Right kidney (tissue), 1 donor: ENCODE measurements at regions not wholly inside any gene's neighbourhood (a gene's known extent, or its start where the extent isn't known, plus 50 kb on each side); places are given as distances from the start of the nearest gene placed in this dataset.

ENCODE experiments used
- DNase-seq: peaks from one replicate; pipeline ENCODE4 v3.0.0-alpha.2; 2016

DNA sequence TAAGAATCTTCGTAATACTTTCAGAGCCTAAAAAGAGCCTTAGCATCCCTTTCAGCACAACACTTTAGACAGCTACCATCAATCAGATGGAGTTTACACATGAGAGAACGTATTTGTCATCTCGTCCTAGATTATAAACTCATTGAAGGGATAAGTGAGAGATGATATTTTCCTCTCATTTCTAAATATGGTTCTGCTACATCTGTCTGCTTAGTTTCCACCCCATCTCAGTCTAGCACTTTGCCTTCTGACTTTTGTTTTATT is 208.4 kb upstream of the CD180 start:
- DNase-seq, result no peak

DNA sequence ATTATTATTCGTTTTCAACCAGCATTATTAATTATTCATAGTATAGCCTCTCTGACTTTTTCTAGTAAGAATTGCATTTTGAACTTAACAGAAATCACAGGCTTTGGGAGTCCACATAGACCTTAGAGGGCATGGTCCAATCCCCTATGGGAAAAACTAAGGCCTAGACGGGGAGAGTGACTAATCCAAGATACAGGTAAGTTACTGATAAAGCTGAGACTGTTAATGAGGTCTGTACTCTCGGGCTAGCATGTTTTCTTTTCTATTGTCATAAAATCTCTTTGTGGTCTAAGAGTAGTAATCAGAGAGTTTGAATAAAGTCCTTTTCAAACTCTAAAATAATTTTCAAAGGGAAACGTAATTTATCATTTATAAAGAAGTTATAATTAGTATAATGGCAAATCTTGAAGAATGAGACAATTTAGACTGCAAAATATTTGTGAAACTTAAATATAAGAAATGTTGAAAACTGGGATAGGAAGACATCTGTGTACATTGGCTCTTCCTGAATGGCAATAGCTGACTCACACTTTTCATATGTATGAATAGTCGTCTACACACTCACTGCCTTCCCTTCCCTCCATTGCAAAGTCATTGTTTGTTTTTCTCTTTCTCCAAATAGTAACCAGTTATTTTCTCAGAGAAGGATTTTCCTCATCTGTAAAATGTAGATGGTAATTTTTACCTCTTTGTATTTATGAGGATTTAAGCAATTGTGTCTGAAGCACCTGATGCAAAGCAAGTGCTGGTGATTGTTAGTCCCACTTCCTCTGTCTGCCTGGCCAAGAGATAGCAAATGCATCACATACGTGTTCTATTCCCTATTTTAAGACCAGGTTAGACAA is 207.9 kb upstream of the CD180 start:
- no peak for DNase-seq

DNA sequence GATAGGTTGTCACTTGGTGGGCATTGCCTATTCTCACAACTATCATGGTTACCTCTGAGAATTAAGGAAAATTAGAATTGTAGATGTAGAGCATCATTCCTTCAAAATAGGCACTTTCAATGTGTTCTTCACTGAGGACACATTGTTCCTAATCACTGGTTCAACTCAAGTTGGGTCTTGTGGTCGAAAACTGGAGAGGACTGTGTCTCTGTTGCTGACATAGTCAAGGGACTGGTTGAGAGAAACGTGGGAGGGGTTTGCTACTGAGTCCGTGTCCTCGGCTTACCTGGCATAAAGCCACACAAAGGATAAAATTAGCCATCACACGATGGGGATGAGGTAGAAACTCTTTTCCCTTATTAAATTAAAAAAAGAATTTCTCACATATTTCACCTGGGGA is 205.9 kb upstream of the CD180 start:
- no peak for DNase-seq

DNA sequence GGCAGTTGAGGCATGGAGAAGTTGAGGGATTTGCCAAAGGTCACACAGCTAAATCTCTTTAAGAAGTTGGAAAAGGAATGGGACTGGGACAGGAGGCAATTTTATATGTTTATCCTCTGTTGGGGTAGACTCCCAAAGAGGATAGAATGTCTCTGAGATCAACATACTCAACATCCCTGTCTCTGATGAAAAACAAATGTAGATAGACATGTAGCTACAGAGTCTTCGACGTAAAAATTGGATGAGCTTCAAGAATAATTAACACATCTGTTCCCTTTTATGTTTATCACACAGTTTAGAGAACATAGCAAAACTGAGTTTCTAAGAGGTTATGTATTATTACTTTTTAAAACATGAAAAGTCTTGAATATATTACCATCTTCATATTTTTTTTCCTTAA is 204.6 kb upstream of the CD180 start:
- DNase-seq, result no peak

DNA sequence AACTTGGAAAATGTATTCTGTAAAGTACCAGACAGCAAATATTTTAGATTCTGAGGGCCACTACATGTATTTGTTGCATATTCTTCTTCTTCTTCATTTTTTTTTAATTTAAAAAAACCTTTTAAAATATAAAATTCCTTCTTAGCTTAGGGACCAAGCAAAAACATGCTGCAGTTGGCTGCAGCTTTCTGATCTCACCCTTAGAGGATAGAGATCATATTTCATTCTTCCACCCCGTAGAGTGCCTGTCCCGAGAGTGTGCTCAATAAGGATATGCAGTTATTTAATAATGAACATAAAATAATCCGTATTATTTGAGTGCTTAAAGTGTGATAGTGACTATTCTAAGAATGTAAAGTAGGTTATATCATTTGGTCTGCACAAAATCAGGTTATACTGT is 204.2 kb upstream of the CD180 start:
- DNase-seq, result no peak

DNA sequence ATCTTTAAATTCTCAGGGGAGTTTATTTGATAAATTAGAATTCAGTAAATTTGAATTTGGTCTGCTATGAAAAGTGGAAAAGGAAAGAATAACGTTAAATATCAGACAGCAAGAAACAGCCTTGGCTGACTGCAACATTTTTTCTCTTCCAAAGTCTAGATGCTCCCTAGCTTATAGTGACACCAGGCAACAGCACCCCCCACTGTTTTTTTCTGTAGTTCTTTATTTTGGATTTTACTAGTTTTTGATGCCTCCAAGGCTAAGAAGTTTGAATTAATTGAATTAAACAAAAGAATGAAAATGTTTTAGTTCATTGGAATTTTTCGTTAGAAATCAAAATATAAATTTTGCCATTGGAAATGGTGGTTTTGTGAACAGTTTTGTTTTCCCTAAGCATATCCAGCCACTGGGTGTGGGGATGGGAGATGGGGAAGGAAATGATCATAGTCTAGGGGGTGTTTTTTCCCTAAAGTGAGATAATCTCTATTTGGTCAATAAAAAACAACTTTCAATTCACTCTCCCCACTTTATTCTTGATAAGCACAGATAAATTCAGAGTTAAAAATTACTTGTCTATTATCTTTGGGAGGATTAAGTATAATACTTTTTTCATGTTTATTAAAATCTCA is 199.3 kb upstream of the CD180 start:
- no peak for DNase-seq

DNA sequence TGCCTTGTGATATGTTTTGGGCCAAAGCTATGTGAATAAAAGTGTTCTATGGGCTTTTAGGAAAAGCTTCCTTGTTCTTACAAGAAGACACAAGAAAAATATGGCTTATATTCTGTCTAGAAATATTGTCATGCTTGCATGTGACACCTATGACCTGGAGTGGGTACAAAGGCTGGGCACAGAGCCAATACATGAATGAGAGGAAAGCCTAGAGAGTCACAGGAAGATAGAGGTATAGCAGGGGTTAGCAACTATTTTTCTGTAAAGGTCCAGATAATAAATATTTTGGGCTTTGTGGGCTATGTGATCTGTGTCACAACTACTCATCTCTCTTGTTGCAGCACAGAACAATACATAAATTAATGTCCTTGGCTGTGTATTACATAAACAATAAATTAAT is 196.6 kb upstream of the CD180 start:
- no peak for DNase-seq

DNA sequence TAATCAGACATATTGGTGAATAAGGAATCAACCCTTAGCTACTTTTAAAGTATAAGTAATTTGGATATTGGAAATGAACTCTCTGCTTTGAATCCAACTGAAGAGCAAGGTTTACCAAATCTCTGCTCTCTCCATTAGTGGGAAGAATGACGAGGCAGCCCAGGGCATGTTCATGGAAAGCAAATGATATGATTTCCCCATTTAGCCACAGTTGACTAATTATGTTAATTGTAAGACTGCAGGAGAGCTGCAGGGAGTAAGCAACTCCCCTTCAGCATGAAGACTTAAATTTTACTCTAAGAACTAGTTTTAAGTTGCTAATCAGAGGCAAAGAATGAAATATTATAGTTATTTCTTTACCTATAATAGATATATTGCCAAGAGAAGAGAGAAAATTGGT is 194.3 kb upstream of the CD180 start:
- DNase-seq, result no peak

DNA sequence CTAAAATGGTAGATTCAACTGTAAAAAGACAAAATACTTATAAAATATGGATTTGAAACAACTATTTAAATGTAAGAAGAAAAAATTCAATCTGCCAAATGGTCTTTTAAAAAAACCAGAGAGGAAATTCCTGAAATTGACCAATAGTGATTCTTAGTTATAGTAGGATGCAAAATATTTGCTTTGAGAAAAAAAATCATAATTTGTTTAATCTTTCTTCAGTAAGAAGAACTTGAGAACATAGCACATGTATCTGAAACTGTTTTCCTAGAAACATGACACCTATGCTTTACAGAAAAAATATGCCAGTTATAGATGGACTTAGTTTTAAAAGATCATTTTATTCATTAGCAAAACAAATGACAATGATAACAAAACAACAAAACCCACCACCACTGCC is 186.9 kb upstream of the CD180 start:
- no peak for DNase-seq

DNA sequence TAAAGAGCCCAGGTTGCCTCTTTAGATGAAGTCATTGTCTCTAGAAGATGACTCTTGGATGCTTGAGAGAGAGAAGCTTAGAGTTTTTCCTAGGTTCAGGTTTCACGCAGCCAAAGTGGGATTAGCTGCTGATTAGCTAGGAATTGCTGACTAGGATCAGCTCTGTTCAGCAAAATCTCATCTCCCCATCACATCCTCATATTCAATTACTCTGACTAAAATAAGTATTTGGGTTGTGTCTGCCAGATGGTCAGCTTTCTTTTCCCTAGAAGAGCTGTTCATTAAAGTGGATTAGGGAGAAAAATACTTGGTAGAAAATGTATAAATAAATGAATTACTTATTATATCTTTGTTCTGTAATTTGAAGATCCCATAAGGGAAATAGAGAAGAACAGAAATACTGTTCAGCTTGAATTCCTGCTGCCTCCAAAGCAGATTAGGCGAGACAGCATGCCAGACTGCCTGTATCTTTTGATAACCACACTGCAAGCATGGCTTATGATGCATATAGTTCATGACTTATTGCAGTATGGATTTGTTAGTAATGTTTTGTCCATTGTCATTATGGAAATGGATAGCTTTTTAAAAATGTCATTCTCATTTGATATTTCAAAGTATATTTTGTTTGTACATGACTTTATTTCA is 184.8 kb upstream of the CD180 start:
- no peak for DNase-seq

DNA sequence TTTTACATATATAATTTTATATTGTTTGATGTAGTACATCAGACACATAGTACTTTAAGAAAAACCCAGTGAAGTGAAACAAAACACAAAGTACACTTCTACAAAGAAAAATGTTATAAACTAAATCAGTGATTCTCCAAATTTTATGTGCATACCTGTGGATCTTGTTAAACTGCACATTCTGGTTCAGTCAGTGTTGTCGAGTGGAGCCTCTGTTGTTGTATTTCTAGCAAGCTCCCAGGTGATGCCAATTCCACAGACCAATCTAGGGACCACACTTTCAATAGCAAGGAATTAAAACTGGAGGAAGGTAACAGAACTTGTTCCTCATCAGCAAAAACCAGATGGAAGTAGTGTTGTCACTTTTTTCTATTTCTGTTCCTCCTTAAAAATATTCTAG is 183.8 kb upstream of the CD180 start:
- DNase-seq, result no peak

DNA sequence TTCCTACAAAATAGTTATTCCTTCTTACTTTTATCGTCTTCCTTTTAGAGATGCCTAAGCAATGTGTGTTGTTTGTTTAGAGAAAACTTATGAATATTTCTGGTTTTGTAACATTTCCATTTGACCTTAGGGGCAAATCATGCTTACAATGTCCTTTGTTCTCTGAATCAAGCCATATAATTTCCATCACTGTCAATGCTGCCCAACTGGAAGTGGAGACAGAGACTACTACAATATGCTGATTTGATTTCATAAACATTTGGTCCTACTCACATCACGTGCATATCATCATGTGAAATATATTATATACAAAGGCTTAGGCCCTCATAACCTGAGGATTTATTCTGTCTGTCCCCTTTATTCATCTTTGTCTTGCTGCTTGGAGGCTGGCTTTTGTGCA is 183.2 kb upstream of the CD180 start:
- no peak for DNase-seq

DNA sequence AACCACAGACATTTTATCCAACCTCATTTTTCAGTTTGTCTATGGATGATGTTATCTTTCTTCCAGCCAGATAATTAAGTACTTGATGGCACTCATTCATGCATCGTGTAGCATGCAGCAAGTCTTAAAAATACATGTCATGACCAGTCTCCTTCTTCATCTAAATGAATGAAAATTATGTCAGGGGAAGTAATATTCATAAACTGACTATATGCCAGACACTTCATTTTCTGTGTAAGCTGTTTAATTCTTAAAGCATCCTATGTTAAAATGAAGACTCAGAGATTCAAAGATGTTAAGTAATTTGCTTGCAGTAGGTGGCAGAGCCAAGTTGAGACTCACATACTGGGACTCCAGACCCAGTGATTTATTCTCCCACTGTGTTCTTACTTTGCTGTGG is 181.7 kb upstream of the CD180 start:
- DNase-seq, result no peak

DNA sequence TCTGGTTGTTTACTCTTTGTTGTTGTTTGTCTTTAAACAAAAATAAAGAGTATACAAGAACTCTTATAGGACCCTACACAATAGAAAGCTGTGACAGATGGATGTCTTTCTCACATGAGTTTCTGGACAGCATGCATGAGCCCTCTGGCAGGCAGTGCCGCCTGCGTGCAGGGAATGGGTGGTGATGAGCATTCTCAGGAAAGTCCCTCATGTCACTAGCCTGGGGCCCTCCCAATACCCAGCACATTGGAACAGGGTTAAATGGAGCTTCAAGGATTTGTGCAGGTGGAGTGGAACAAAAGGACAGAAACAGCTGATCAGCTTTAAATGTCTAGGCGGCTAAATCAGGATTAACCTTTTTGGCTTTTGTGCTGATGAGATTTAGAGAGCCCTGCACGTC is 181.0 kb upstream of the CD180 start:
- DNase-seq, result no peak

DNA sequence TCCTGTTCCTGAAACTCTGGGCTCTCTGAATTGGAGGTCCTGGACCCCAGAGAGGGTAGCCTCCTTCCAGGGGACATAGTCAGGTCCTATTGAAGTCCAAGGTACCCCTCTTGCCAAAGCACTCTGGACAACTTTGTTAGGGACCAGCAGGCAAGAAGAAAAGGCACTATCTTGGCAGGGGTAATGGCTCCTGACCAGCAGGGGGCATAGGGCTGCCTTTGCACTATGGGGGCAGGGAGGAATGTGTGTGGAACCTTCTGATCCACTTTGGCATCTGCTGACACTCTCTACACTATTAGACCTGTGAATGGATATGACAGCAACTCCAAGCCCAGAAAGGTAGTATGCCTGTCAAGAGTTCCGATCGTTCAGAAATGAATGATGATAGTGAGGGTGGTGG is 179.0 kb upstream of the CD180 start:
- no peak for DNase-seq

DNA sequence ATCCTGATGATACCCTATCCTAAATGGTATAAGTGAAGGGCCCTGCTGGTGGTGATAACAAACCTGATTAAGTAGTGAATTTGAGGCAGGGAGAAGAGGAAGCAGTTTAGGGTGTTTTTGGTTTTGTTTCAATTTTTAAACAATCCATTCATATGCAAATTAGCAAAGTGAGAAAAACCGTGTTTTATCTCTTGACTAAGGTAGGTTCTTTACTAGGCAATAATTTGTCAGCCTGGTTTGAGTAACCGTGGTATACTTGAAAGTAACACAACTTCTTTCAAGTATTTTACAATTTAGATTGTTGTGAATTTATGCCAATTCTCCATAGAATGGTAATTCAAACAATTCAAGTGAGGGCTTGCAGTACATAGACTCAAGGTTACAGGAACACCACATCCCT is 177.8 kb upstream of the CD180 start:
- no peak for DNase-seq

DNA sequence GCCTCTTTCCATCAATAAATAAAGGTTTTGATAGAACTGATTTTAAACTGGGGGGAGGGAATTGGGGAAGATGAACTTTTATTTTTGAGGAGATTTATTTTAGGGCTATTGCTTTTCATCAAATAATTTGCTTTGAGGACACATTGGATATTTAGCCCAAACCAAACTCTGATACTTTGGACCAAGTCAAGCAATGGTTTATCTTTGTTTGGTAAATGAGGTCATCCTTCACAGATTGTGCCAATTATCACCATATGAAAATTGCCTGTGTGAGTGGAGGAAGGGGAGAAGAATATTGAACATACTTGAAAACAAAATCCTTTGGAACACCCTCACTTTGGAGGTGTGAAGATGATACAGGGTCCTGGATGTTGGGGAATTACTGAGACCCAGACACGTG is 176.9 kb upstream of the CD180 start:
- DNase-seq, result no peak

DNA sequence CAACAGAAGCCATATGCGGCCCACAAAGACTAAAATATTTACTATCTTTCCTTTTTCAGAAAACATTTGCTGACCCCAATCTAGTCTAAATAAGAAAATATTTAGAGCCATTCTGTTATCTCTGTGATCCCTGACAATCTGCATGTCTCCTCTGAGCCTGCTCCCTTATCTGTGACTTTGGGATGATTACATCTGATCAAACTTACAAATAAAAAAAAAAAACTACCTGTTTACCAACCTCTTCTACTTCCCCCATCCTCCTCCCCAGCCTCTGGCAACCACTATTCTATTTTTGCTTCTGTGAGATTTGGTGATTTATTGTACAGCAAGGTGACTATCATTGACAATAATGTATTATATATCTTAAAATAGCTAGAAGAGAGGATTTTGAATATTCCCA is 176.3 kb upstream of the CD180 start:
- no peak for DNase-seq

DNA sequence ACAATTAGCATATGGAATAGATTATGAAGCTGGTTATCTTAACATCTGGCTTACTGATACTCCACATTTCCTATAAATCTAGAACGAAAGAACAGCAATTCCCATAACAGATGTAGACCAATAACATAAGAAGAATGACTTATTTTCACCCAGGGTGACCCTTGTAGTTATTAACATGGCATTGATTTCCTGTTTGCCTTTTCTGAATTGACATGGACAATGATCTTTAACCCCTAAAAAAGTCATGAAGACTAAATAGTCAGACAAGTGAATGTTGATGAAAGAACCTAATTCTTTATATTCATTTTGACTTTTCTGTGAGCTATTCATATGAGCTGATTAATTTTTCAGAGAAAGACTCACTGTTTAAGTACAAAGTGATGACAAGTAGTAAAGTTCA is 175.3 kb upstream of the CD180 start:
- DNase-seq, result no peak

DNA sequence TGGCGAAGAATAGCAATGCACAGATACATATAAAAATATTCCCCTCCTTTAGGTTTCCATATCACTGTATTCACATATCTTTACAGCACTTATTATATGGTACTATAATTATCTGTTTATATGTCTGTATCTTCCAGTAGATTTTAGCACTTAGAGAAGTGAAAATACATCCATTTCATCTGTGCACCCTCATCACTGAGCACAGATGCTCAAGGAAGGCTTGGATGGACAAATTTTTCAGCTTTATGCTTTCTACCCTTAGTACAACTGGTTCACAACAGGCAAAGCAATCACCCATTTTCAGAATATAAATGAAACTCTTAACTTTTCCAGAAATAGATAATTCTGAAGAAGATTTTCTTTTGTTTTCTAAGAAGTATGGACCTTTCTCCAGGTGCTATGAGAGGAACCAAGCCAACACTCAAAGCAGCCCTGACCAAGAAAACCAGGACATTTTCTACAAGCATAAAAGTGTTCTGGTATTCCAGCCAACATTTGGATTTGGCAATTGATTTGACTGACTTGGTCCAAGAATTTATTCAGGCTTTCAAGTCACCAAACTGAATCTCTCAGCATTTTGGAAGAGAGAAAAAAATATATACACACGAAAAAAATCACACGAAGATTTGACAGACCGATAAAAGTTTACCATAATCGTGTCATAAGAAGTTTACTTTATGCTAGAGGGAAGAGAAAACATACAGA is 170.2 kb upstream of the CD180 start:
- DNase-seq, result no peak

DNA sequence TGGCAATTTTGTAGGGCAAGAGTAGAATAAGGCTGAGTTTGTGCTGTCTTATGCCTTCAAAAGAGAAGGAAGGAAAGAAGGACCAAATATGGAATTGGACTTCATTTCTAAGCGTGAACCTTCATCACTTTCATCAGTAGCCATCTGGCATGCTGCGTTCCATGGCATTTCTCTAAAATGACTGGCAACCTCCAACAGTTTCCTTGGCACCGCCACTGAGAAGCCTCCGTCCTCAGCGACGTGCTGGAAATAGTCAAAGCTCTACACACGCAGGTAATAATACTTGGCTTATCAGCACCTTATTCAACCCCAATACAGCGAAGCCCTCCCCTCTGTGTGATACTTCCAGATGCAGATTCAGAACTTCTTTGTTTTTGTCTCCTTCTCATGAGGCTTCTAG is 169.7 kb upstream of the CD180 start:
- no peak for DNase-seq

DNA sequence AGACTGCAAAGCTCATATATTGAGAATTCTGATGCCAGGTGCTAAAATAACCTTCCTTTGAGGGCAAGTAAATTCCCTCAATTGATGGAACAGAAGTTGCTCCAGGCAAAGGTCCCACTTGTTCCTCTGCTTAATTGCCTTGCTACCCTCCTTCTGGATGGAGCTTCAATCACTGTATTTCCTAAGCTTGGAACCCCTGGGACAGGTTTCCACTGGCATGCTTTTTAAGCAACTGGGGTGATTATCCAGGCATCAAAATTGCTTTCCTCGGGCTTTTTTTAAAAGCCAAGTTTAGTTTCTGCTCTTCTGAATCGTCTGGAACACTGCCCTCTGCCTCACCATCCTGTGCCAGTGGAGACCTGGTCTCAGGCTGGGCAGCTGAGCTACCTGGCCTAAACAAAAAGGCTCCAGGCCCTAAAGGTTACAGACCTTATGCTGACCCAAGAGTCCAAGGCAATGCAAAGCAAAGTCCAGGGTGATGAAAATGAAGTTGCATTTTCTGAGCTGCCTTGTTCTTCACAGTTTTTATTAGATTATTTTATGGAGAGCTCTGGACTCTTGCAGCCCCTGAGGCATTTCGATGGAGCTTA is 167.9 kb upstream of the CD180 start:
- DNase-seq, result no peak

DNA sequence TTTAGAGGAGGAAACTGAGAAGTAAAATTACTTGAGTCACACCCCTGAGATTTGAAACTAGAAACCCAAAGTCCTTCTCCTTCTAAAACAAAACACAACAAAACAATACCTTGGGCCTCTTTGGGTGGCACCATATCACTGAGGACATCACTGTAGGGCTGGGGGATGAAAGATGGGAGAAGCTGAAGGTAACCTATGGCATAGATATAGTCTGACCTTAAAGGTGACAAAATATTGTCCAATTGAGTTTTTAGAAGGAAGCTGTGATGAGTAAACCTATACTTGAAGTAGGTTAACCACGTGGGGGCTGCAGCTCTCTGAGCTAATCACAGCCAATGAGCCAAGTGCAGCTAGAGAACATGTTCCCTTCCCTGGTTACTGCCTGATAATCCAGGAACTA is 167.4 kb upstream of the CD180 start:
- no peak for DNase-seq
